NCI-H1436 treated with DMSO at 0.1 percent for 48 hours (cell line): ENCODE measurements at regions not wholly inside any gene's neighbourhood (a gene's known extent, or its start where the extent isn't known, plus 50 kb on each side); places are given as distances from the start of the nearest gene placed in this dataset.

Source experiments
- DNase-seq: peaks from one replicate; lab custom pipeline; 2025; lab: John Stamatoyannopoulos, UW

DNA sequence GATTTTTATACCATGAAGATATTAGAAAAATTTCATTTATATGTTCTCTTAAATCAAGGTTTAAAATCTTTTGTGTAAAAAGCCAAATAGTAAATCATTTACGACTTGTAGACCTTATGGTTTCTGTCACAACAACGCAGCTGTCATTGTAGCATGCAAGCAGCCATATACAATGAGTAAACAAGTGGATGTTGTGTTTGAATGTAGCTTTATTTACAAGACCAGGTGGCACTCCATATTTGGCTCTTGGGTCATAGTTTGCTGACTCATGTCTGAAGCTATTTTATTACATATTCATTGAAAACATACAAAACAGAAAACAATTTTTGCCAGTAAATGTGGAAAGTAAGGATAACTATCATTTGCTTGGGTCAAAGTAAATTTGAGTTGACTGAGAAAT is 930.8 kb downstream of the SLITRK5 start:
- DNase-seq, result no peak

- DNase-seq, result no peak
Observed at GRCh38 chr13:88602786-88603777, 931.9 kb downstream of the SLITRK5 start.

DNA sequence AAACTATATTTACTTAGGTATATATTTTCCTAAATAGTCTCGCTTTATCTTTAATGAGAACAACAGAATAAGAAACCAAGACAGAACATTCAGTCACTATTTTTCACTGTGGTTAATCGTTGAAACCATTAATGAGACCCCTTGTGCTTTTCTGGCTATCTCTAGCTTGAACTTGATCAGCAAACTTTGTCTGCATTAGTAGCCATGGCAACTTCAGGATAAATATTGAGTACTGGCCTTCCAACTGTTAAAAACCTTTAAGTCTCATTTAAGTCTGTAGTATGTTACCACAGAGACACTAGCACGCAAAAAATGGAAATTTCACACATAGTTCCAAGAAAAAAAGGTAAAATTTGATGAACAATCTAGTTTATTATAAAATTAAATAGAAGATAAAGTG is 946.0 kb downstream of the SLITRK5 start:
- DNase-seq, result no peak

- no peak for DNase-seq
Observed at GRCh38 chr13:88622362-88622973, 951.3 kb downstream of the SLITRK5 start.

DNA sequence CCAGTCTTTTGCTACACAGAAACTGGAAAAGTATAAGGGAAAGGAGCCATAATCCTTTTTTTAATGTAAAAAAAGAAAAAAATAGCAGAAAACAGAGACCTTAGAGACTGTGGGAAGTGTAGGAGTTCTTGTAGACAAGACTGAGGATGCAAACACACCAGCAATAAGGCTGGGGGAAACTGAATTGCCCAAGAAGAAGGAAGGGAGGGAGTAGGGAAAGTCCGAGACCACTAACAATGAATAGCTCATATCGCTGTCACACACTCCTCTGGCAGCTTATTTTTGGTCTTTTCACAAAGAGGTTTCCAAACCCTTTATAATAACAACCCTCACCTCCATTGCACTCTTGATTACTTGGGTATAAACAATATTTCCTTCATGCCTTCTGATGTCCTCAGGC is 952.0 kb downstream of the SLITRK5 start:
- DNase-seq, result no peak

DNA sequence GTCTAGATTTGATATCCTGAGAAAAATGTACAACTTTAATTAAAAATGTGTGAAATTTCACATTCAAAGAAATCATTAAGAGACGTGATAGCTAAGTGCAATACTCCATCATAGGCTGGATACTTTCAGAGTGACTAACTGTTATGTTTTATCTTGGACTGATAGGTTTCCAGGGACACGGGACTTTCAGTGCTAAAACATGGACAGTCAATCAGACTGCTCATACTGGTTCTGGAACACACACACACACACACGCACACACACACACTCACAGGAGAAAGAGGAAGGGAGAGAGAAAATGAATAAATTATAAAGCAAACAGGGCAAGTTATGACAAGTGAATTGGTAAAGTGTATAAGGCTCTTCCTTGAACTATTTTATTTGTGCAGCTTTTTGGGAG is 955.9 kb downstream of the SLITRK5 start:
- no peak for DNase-seq

DNA sequence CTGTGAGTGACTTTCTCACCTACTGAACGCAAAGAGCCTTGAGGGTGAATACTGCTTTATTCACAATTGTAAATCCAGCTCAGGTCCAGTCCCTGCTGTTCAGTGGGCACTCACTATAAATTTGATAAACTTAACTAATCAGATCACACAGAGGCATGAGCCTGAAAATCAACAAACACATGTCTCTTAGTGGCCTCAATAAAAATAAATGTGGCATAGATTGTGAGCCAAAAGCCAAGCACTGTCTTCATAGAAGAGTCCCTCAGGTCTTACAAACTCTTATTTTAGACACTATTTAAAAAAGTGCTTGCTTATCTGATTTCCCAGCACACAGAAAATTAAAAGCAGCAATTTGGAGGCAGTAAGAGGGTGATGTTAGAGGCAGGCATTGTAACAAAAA is 957.7 kb downstream of the SLITRK5 start:
- DNase-seq, result no peak

- DNase-seq, result no peak
Observed at GRCh38 chr13:88637935-88638334, 966.8 kb downstream of the SLITRK5 start.

- no peak for DNase-seq
Observed at GRCh38 chr13:88643233-88643632, 972.1 kb downstream of the SLITRK5 start.

GRCh38 chr13:88648598-88649373 is 977.6 kb downstream of the SLITRK5 start:
- DNase-seq, result no peak

GRCh38 chr13:88649855-88650254 is 978.7 kb downstream of the SLITRK5 start:
- no peak for DNase-seq

- DNase-seq, result no peak
Observed at GRCh38 chr13:88651531-88651930, 980.4 kb downstream of the SLITRK5 start.

GRCh38 chr13:88656751-88657150 is 985.6 kb downstream of the SLITRK5 start:
- DNase-seq, result no peak

DNA sequence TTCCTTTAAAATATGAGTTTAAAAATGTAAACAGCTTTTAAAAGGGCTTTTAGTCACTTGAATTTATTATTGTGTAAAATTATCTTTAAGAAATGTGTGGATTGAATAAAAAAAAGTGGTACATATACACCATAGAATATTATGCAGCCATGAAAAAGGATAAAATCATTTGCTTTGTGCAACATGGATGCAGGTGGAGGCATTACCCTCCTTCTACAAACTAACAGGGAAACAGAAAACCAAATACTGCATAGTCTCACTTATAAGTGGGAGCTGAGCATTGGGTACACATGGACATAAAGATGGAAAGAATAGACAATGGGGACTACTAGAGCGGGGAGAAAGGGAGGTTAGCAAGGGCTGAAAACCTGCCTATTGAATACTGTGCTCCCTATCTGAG is 999.3 kb downstream of the SLITRK5 start:
- no peak for DNase-seq

- no peak for DNase-seq
Observed at GRCh38 chr13:88674841-88675240, 1003.7 kb downstream of the SLITRK5 start.

DNA sequence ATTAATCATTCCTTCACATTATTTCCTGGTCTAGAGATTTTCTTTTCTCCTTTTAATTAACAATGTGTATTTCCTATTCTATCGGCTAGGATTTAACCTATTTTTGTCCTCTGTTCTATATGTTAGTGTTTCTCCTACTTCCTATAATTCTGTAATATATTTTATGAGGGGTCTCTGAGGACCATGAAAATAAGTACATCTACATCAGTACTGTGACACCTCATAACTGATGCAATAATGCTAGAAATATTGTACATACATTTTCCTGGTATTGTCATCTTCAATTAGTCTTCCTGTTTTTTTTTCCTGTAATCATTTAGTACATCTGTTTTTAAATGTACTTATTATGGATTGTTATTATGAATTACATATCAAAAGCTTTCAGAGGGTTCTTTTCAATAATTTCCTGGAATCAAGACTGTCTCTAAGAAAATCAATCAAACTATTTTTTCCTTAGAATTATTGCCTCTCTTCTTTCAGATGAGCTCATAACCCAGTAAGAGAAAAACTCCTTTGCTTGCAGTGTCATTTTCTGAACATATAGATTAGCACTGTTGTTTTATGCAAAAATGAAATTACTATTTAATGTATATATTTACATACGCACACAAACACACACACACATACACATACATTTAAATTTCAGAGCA is 1004.3 kb downstream of the SLITRK5 start:
- DNase-seq, result no peak

DNA sequence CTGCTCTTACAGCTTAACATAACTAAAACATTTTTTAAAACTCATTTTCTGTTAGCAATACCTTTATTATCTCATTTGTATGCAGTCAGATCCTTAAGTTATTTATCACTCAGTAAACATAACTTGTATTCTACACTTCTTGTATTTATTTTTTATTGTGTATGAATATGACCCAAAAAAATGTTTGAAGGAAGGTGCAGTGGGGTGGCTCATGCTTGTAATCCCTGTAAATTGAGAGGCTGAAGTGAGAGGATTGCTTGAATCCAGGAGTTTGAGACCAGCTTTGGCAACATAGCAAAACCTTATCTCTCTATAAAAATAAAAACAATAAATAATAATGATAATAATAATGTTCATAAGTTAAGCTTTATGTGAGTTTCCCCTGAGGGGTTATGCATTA is 1004.8 kb downstream of the SLITRK5 start:
- DNase-seq, result no peak

DNA sequence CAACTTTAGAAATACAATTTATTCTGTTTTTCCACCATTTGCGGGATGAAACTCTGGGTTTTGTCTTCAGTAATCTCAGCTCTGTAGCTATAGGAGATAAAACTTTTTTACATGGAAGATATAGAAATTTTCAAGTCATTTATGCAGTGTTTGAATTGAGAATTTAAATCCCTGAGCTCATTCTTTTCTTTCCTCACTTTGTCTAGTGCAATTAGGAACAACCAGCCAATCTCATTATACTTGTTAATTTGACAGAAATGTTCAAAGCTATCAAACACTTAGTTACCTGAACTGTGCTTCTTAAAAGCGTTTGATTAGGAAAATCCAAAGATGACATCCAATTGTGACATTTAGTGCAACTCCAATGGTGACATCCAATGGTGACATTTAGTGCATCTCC is 1014.3 kb downstream of the SLITRK5 start:
- no peak for DNase-seq

GRCh38 chr13:88701551-88701950 is 1030.4 kb downstream of the SLITRK5 start:
- no peak for DNase-seq

GRCh38 chr13:88704600-88705275 is 1033.6 kb downstream of the SLITRK5 start:
- DNase-seq, result no peak

- no peak for DNase-seq
Observed at GRCh38 chr13:88707646-88708045, 1036.5 kb downstream of the SLITRK5 start.

- no peak for DNase-seq
Observed at GRCh38 chr13:88717946-88718345, 1046.8 kb downstream of the SLITRK5 start.
